Prostate gland (tissue), 2 donors: ENCODE measurements at regions not wholly inside any gene's neighbourhood (a gene's known extent, or its start where the extent isn't known, plus 50 kb on each side); places are given as distances from the start of the nearest gene placed in this dataset.

Experiments used
- DNase-seq: peaks from one replicate; pipeline ENCODE4 v3.0.0-alpha.2; 2019; ENCODE audit warnings: low spot score
- H3K27ac ChIP-seq, 2 donors: fragments of 200-600 bp; sonication (generic); 2 replicates each; pipeline ENCODE4 v1.5.1; 2017 to 2019
- H3K27me3 ChIP-seq: fragments of 200-600 bp; sonication (generic); replicated peaks from 2 replicates; pipeline ENCODE4 v1.5.1; 2019; ENCODE audit not compliant: insufficient read depth
- H3K36me3 ChIP-seq, 2 donors: fragments of 200-600 bp; sonication (generic); 1 replicate in 1 of 2; 2 replicates in 1 of 2; pipeline versions ENCODE4 v1.5.1 to v1.8.1; 2017 to 2019
- H3K4me1 ChIP-seq: fragments of 200-600 bp; sonication (generic); replicated peaks from 2 replicates; pipeline ENCODE4 v1.5.1; 2019
- H3K4me3 ChIP-seq, 2 donors: fragments of 200-600 bp; sonication (generic); 2 replicates each; pipeline ENCODE4 v1.5.1; 2017 to 2019
- H3K9me3 ChIP-seq: fragments of 200-600 bp; sonication (generic); 2 replicates; pipeline ENCODE4 v1.5.1; 2017
- POLR2A ChIP-seq: fragments of 450-650 bp; IDR thresholded peaks from one replicate; pipeline ENCODE4 v1.6.1; 2016; ENCODE audit warnings: antibody characterized with exemption, mild to moderate bottlenecking
- POLR2AphosphoS5 ChIP-seq: sonication (generic); formaldehyde crosslinking; IDR thresholded peaks from one replicate; pipeline ENCODE4 v1.6.1; 2017; ENCODE audit warnings: antibody characterized with exemption
- WGBS: methylation state at CpG from one replicate; pipeline ENCODE4 v1.1.5; 2018; 5-methylcytosine and 5-hydroxymethylcytosine counted together
- intact Hi-C: fragments of 100-400 bp; cut with DNase I; formaldehyde crosslinking; loops from one replicate; pipeline ENCODE4 v1.14.2; 2022
- small RNA-seq, 2 donors: library from RNA; depleted of rRNA; stranded (forward); fragments of <200 nt; gene quantifications; one replicate each; pipeline ENCODE3, GENCODE V24; 2016
- TF ChIP-seq, protein P1 (sequence below), 4 experiments: fragments of 200-600 bp in 2 of 4; fragments of 450-650 bp in 2 of 4; sonication (generic) in 2 of 4; IDR thresholded peaks; 1 replicate in 3 of 4; 2 replicates in 1 of 4; pipeline ENCODE4 v1.5.1; 2016 to 2019; ENCODE audit warnings: antibody characterized with exemption in 4 of 4, mild to moderate bottlenecking in 2 of 4, moderate library complexity in 2 of 4

DNA sequence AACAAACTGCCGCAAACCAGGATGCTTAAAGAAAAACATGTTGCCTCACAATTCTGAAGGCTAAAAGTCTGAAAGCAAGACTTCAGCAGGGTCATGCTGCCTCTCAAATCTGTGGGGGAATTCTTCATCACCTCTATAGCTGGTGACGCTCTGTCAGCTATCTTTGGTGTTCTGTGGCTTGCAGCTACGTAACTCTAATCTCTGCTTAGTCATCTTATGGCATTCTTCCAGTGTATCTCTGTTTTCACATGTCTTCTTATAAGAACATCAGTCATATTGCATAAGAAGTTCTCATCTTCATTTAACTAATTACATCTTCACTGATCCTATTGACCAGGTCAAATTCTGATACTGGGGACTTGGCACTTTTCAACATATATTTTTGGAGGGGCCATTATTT, 243.0 kb downstream of the CDH10 start:
- no peaks in the 10 kb centered on the region for H3K27me3 ChIP-seq
- TF ChIP-seq POLR2A (no peak), POLR2AphosphoS5 (no peak)
- TF ChIP-seq, protein P1, sequence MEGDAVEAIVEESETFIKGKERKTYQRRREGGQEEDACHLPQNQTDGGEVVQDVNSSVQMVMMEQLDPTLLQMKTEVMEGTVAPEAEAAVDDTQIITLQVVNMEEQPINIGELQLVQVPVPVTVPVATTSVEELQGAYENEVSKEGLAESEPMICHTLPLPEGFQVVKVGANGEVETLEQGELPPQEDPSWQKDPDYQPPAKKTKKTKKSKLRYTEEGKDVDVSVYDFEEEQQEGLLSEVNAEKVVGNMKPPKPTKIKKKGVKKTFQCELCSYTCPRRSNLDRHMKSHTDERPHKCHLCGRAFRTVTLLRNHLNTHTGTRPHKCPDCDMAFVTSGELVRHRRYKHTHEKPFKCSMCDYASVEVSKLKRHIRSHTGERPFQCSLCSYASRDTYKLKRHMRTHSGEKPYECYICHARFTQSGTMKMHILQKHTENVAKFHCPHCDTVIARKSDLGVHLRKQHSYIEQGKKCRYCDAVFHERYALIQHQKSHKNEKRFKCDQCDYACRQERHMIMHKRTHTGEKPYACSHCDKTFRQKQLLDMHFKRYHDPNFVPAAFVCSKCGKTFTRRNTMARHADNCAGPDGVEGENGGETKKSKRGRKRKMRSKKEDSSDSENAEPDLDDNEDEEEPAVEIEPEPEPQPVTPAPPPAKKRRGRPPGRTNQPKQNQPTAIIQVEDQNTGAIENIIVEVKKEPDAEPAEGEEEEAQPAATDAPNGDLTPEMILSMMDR (IDR thresholded peaks at IDR 0.05): no peak
- 44% methylated on average over 3 of the region's 3 CpGs for WGBS
- no peak overlapping the region for H3K27ac ChIP-seq
- H3K36me3 ChIP-seq: no peaks in the 10 kb centered on the region
- H3K4me3 ChIP-seq: no peak overlapping the region
- intact Hi-C loops: no loop called here
- DNase-seq: no peak
- no peaks in the 10 kb centered on the region for H3K4me1 ChIP-seq
- no peaks in the 10 kb centered on the region for H3K9me3 ChIP-seq

DNA sequence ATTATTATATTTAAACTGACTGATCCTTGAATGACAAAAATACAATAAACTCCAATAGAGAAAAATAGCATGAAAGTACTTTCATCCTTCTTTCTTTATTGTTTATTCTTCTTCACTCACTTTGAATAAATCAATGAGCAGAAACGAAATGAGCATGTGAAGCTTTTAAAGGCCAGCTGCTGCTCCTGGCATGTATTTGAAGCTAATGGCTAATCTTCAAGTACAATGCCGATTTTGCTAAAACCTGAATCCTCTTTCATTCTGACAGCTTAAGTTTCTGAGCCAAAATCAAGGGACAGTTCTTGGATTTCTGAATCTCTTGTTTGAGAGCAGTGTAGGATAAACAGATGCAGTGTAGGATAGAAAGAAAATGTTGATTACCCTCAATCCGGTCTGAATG, 237.3 kb downstream of the CDH10 start:
- DNase-seq: no peak
- Histone ChIP-seq H3K4me3 (no peak overlapping the region), H3K9me3 (no peaks in the 10 kb centered on the region), H3K27me3 (no peaks in the 10 kb centered on the region), H3K4me1 (no peaks in the 10 kb centered on the region), H3K27ac (no peak overlapping the region), H3K36me3 (no peaks in the 10 kb centered on the region)
- whole genome bisulfite sequencing: 29% methylated on average over 3 of the region's 3 CpGs
- intact Hi-C loops: no loop called here
- no peak for TF ChIP-seq POLR2A
- TF ChIP-seq, protein P1 (IDR thresholded peaks at IDR 0.05): no peak
- no peak for TF ChIP-seq POLR2AphosphoS5

DNA sequence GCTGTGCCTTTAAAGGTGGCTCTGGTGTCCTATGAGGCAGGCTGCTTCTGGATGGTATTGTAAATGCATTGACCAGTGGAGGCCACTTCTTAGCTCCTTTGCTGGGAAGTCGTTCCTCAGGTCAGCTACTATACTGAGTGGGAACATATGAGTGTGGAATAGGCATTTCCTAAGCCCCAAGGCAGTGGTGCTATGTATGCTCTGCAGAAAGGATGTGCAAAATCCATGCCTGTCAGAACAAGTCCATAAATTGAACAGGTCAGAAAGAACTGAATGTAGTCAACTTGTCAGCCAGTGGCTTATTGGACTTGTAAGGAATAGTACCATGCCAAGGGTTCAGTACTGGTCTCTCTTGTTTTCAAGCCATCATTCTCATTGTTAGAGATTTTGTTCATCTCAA, 216.4 kb downstream of the CDH10 start:
- DNase-seq: no peak

DNA sequence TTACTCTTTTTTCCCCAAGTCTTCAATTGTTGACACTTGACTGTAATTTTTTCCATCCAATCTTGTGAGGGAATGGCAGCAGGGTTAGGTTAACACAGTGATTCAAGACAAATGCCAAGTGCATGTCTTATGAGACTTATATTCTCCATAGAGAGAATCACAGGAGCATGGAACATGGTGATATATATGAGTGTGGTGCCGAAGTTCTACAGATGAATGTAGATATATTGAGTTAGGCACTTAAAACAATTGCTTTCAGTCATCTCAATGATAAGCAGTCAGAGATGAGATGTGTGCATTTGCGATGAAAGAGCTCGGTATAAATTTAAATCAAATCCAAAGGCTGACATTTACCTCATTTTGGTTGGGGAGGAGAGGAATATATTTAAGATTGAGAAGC, 211.2 kb downstream of the CDH10 start:
- no peak for DNase-seq
- intact Hi-C loops: no loop called here
- H3K9me3 ChIP-seq: no peaks in the 10 kb centered on the region
- no peaks in the 10 kb centered on the region for H3K4me1 ChIP-seq
- no peak overlapping the region for H3K4me3 ChIP-seq
- 82% methylated on average over 3 of the region's 3 CpGs for WGBS
- H3K27ac ChIP-seq: no peak overlapping the region
- TF ChIP-seq POLR2AphosphoS5: no peak
- no peak for TF ChIP-seq POLR2A
- TF ChIP-seq, protein P1 (IDR thresholded peaks at IDR 0.05): no peak
- no peaks in the 10 kb centered on the region for H3K36me3 ChIP-seq
- H3K27me3 ChIP-seq: no peaks in the 10 kb centered on the region

More for the DNA sequence above, 216.4 kb downstream of the CDH10 start:
- no peaks in the 10 kb centered on the region for H3K9me3 ChIP-seq
- 61% methylated on average over 1 of the region's 1 CpG for WGBS
- H3K36me3 ChIP-seq: no peaks in the 10 kb centered on the region
- no peak overlapping the region for H3K27ac ChIP-seq
- TF ChIP-seq, protein P1 (IDR thresholded peaks at IDR 0.05): no peak
- TF ChIP-seq POLR2AphosphoS5 (no peak), POLR2A (no peak)
- intact Hi-C loops: no loop called here
- H3K4me3 ChIP-seq: no peak overlapping the region
- H3K27me3 ChIP-seq: no peaks in the 10 kb centered on the region
- H3K4me1 ChIP-seq: no peaks in the 10 kb centered on the region

Small RNA genes lying in the stretch of these regions (small RNA-seq; reads per million reads assigned to genes)
- gene AC026784.1 (0 reads per million in 2 donors), gene RF00019 (0 reads per million in 2 donors), gene RF00561 (0 reads per million in 2 donors)
